Upper lobe of left lung (tissue), 4 donors: ENCODE measurements at regions not wholly inside any gene's neighbourhood (a gene's known extent, or its start where the extent isn't known, plus 50 kb on each side); places are given as distances from the start of the nearest gene placed in this dataset.

ENCODE experiments used
- EP300 ChIP-seq, 4 donors: sonication (generic); formaldehyde crosslinking; IDR thresholded peaks; one replicate each; pipeline ENCODE4 v1.5.1; 2017; ENCODE audit warnings: antibody characterized with exemption in 4 of 4, control low read depth in 2 of 4
- POLR2A ChIP-seq, 4 donors: fragments of 450-650 bp; IDR thresholded peaks; one replicate each; pipeline ENCODE4 v1.5.1; 2016 to 2017; ENCODE audit warnings: antibody characterized with exemption in 4 of 4, mild to moderate bottlenecking in 2 of 4
- TF ChIP-seq, protein P1 (sequence below), 6 experiments: fragments of 450-650 bp in 4 of 6; fragments of 200-600 bp in 2 of 6; sonication (generic) in 2 of 6; IDR thresholded peaks; one replicate each; pipeline ENCODE4 v1.5.1; 2016 to 2019; ENCODE audit warnings: antibody characterized with exemption in 6 of 6

DNA sequence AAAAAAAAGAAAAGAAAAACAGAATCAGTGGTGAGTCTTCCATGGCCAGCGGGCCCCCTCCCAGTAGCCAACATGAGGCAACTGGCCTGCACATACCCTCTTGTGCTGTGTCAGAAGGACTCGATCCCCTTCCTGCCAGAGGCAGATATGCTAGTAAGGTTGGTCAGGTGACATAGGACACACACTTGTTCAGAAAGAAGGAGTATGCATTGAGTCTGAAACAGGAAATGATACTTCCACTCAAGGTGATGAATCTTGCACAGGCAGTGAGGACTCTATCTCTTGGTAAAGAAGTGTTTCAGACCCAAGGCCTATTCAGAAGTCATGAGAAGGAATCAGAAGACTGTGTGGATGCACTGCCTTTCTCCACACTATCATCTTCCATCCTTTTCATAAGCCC is 269.7 kb upstream of the FAR2 start:
- TF ChIP-seq, protein P1, sequence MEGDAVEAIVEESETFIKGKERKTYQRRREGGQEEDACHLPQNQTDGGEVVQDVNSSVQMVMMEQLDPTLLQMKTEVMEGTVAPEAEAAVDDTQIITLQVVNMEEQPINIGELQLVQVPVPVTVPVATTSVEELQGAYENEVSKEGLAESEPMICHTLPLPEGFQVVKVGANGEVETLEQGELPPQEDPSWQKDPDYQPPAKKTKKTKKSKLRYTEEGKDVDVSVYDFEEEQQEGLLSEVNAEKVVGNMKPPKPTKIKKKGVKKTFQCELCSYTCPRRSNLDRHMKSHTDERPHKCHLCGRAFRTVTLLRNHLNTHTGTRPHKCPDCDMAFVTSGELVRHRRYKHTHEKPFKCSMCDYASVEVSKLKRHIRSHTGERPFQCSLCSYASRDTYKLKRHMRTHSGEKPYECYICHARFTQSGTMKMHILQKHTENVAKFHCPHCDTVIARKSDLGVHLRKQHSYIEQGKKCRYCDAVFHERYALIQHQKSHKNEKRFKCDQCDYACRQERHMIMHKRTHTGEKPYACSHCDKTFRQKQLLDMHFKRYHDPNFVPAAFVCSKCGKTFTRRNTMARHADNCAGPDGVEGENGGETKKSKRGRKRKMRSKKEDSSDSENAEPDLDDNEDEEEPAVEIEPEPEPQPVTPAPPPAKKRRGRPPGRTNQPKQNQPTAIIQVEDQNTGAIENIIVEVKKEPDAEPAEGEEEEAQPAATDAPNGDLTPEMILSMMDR (IDR thresholded peaks at IDR 0.05): no peak
- TF ChIP-seq POLR2A (IDR thresholded peaks at IDR 0.05) (no peak), EP300 (IDR thresholded peaks at IDR 0.05) (no peak)
